A549 (cell line): ENCODE measurements at regions not wholly inside any gene's neighbourhood (a gene's known extent, or its start where the extent isn't known, plus 50 kb on each side); places are given as distances from the start of the nearest gene placed in this dataset.

Experiments
- CBX2 ChIP-seq: fragments of 200-600 bp; sonication (generic); IDR thresholded peaks from 2 replicates; pipeline ENCODE4 v1.6.1; 2016; ENCODE audit warnings: low read depth, mild to moderate bottlenecking, borderline replicate concordance
- CTCF ChIP-seq: fragments of >200 bp; sonication (Bioruptor Twin); formaldehyde crosslinking; IDR thresholded peaks from 3 replicates; pipeline ENCODE4 v1.5.1; 2016
- ESRRA ChIP-seq: fragments of 150-350 bp; IDR thresholded peaks from 2 replicates; pipeline ENCODE4 v1.6.1; 2014; ENCODE audit warnings: mild to moderate bottlenecking, low read length, borderline replicate concordance
- FOSL2 ChIP-seq, 2 experiments: fragments of 450-650 bp in 1 of 2; fragments of >200 bp in 1 of 2; sonication (Bioruptor Twin) in 1 of 2; formaldehyde crosslinking; IDR thresholded peaks; 2 replicates each; pipeline versions ENCODE4 v1.5.0 to v1.6.1; 2016 to 2020; ENCODE audit warnings: mild to moderate bottlenecking in 1 of 2, moderate library complexity in 1 of 2
- POLR2A ChIP-seq: IDR thresholded peaks from 2 replicates; pipeline ENCODE4 v1.6.1; 2012; ENCODE audit warnings: mild to moderate bottlenecking, low read length
- USF2 ChIP-seq: fragments of 450-650 bp; IDR thresholded peaks from 2 replicates; pipeline ENCODE4 v1.6.1; 2014; ENCODE audit warnings: antibody characterized with exemption
- ZC3H11A ChIP-seq: fragments of 450-650 bp; IDR thresholded peaks from 2 replicates; pipeline ENCODE4 v1.6.1; 2014; ENCODE audit warnings: antibody characterized with exemption, mild to moderate bottlenecking

- TF ChIP-seq ZC3H11A (no peak), CBX2 (no peak), USF2 (no peak), FOSL2 (IDR thresholded peaks at IDR 0.05) (no peak), FOSL2 (CRISPR knock-in tag; IDR thresholded peaks at IDR 0.05) (no peak), POLR2A (no peak), ESRRA (no peak), CTCF (no peak)
These were observed 202.3 kb upstream of the CIBAR2 start for GRCh38 chr16:85314512-85314971.
